ENCODE measurements at regions not wholly inside any gene's neighbourhood (a gene's known extent, or its start where the extent isn't known, plus 50 kb on each side); places are given as distances from the start of the nearest gene placed in this dataset.
"Not testable (repeated sequence)": the region's sequence is repeated elsewhere in the genome, so short reads cannot be mapped to it uniquely, and the experiment has no call there.

DNA sequence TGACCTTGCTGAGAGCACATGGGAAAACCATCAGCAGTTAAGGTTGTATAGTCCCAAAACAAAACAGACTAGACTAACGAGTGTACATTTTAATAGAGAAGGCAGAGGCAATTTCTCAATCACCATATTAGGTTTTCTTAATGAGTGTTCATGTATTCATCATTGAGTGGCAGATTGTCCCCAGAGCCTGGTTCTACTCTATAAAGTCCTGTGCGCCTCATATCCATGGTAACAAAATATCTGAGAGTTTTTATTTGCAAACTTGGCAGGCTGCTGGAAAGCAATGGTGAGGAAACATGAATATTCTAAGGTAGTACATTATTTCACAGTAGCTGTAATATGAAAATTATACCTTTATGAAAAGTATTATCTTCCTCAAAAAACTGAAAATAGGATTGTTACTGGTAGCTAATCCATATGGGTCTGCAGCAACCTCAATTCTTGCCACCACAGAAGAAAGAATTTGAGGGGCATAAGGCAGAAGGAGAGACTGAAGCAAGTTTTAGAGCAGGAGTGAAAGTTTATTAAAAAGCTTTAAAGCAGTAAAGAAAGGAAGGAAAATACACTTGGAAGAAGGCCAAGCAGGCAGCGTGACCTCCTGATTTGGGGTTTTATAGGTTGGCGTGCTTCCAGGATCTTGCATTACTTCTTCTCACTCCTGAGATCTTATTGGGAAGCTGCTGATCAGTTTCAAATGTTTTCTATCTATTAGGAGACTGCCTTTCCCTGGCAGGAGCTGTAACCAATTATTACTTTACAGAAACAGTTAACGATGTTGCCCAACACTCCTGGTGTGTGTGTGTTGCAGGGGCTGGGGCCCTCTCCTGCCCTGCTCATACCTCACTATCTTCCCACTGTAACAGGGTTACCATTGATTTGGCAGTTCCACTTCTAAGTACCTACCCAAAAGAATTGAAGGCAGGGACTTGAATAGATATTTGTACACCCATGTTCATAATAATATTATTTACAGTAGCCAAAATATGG lies 154.0 kb upstream of the NUDT4 start:
- no peak for DNase-seq

DNA sequence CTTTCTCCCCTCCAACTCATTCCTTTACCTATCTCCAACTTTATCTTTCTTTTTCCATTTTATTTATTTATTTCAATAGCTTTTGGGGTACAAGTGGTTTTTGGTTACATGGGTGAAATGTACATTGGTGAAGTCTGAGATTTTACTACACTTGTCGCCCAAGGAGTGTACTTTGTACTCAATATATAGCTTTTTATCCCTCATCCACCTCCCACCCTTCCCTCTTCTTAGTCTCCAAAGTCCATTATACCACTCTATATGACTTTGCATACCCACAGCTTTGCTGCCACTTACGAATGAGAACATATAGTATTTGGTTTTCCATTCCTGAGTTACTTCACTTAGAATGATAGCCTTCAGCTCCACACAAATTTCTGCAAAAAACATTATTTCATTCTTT lies 152.6 kb upstream of the NUDT4 start:
- no peak for DNase-seq

- no peak for DNase-seq
Measured at GRCh38 chr12:93226361-93226760, 151.4 kb upstream of the NUDT4 start.

DNA sequence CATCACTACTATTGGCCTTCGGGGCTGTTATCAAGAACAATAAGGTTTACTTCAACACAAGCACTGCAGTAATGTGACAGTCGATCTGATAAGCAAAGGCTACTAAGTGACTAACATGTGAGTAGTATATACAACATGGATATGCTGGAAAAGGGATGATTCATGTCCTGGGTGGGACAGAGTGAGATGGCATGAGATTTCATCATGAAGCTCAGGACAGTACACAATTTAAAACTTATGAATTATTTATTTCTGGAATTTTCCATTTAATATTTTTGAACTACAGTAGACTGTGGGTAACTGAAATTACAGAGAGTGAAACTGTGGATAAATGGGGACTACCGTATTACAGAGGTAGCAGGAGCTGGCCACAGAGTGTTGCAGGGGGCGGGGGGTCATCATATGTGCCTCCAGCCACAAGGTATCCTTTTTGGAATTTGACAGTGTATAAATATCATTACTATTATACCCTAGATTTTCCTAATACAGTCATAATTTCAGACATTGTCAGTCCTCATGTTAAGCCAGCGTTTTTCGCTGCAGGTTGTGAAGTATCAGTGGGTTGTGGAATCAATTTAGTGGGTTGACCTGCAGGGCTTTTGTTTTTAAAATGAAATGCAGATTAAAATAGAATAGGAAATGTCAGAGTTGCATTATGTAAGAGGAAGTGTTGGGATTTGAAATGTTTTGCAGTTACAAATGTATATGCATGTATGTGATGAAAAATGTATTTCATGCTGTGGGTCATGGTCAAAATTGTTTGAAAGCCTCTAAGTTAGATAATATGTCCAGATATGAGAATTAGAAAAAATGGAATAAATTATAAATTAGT lies 148.0 kb upstream of the NUDT4 start:
- no peak for DNase-seq

DNA sequence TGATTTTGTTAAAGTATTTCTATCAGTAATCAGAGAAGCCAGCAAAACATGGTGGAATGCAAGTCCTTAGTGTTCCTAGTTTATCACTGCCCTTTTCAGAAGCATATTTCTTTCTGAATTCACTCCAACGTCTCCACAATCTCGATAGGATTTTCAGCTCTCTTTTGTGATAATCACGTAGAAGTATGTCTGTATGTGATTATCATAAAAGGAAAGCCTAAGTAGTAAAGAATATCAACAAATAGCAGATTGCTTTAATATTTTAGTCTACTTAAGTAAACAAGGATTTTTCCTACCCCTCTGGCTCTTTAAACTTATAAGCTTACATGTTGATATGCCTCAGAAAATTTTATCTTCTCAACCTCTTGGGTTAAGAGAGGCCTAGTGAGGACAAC lies 147.4 kb upstream of the NUDT4 start:
- no peak for DNase-seq

DNA sequence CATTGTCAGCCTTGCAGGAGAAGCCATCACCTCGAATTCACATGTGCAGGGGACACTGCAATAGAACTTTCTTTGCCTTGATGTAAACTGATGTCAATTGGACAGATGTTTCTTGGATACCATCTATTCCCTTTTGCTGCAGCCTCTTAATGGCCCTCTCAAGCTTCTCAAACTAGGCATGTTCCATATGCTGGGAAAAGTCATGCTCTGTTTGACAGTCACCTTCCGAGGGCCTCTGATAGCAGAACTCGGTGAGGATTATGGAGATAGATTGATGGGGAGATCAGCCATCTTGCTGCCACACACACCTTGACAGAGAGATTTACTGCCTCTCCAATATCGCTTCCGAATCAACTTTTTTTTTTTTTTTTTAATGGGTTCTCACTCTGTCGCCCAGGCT lies 145.8 kb upstream of the NUDT4 start:
- DNase-seq: no peak

GRCh38 chr12:93234641-93235040 lies 143.1 kb upstream of the NUDT4 start:
- DNase-seq: no peak

- DNase-seq: no peak
Measured at GRCh38 chr12:93235881-93236280, 141.8 kb upstream of the NUDT4 start.

DNA sequence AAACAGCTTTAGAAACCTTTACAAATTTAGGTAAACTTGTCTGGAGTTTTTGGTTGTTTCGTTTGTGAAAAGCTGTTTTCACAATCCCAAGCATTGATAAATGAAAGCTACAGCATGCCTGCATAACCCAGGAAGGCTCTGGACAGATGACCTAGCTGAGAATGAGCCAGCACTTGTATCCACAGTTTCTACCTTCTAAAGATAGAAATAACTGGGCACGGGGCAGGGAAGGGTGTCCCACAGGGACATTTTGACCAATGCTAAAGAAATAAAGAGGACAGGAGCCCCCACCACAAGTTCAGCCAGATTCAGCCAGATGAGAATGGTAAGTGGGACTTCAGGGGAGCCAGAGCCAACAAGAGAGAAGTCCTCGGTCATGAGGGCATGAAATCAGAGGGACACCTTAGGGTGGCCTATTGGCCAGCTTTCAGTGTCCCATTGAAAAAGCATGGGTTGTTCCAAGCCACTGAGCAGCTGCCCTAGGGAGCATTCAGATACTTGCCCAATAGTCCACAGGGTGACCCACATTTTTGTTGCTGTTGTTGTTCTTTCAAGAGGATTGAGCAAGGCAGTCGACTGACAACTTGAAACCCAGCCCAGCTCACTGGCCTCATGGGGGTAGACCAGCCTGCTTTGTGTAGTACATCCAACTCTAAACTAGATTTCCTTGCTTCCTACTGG lies 140.3 kb upstream of the NUDT4 start:
- DNase-seq: no peak

DNA sequence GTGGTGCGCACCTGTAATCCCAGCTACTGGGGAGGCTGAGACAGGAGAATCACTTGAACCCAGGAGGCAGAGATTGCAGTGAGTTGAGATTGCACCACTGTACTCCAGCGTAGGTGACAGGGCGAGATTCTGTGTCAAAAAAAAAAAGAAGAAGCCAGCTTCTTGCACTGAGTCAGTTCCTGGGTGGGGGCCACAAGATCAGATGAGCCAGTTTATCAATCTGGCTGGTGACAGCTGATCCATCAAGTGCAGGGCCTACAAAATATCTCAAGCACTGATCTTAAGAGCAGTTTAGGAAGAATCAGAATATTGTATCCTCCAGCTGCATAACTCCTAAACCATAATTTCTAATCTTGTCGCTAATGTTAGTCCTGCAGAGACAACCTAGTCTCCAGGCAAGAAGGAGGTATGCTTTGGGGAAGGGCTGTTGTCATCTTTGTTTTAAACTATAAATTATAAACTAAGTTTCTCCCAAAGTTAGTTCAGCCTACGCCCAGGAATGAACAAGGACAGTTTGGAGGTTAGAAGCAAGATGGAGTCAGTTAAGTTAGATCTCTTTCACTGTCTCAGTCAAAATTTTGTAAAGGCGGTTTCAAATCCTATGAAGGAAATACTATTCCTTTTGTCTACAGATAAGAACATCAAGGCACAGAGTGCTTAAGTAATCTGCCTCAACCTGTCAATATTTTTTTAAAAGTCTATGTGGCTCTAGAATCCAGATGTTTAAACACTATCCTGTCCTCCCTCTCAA lies 139.0 kb upstream of the NUDT4 start:
- not testable (repeated sequence) for DNase-seq

DNA sequence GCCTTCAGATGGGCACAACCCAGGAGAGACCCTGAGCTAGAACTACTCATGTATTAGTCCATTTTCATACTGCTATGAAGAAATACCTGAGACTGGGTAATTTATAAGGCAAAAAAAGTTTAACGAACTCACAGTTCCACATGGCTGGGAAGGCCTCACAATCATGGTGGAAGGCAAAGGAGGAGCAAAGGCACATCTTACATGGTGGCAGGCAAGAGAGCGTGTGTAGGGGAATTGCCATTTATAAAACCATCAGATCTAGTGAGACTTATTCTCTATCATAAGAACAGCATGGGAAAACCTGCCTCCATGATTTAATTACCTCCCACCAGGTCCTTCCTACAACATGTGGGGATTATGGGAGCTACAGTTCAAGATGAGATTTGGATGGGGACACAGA lies 137.9 kb upstream of the NUDT4 start:
- DNase-seq: not testable (repeated sequence)

GRCh38 chr12:93242154-93242972 lies 135.4 kb upstream of the NUDT4 start:
- no peak for DNase-seq

- no peak for DNase-seq
Measured at GRCh38 chr12:93243382-93243688, 134.4 kb upstream of the NUDT4 start.

- no peak for DNase-seq
Measured at GRCh38 chr12:93243689-93244513, 133.8 kb upstream of the NUDT4 start.

DNA sequence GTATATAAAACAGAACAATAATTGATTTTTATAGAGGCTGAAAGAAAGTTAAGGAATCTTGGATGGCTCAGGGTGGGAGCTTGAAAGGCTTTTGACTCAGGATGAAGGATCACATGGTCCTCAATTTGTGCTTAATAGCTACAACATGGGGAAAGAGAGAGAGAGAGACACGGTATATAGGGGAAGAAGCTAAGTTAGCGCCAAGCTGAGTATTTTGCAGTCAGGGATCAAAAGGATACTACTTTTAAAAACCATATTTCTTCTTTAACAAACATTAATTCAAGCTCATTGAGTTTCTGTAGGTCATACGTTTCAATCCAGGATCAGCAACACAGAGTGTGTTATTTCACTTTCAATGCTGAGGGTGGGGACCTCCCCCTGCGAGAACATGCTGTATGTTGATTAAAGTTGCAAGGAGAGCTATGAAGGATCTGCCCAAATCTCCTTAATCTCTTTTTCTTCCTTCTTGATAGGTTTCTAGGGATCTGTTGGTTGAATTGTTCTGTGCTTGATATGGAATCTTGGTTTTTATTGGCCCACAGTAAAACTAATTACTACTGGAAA lies 133.1 kb upstream of the NUDT4 start:
- DNase-seq: no peak

DNA sequence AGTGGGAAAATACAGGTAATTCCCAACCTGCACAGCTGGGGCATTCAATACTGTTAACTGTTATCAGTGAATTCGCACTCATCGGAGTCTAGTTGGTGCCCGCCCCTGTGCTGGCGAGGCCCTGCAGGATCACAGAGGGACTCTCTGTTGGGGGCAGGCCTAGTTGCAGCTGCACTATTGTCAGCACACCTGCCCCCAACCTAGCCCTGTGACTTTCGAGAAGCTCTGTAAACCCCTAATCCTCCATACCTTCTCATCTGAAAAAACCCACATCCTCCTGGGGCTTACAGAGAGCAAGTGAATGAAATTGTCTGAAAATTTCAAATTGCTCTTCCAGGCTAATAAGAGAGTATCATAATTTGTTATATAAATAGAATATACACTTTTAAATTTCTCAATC lies 132.2 kb upstream of the NUDT4 start:
- no peak for DNase-seq

- DNase-seq: no peak
Measured at GRCh38 chr12:93247313-93247991, 130.3 kb upstream of the NUDT4 start.

- no peak for DNase-seq
Measured at GRCh38 chr12:93252221-93252620, 125.5 kb upstream of the NUDT4 start.

DNA sequence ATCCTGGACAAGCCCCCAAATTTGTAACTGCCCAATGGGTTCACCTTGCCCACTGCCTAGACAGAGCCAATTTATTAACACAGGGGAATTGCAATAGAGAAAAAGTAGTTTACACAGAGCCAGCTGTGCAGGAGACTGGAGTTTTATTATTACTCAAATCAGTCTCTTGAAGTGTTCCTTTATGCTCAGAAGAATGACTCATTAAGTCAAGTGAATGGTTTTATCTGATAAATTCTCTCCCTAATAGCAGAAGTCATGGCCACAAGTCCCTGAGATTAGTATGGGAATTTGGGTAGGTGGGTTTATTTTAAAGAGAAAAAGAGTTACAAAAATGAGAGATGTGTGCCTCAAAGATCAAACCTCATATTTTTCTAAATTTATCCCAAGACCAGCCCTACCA lies 122.8 kb upstream of the NUDT4 start:
- DNase-seq: no peak

All from CD4-positive, alpha-beta T cell treated with Interleukin-4 for 4 hours (primary cell).